Brain pericyte (primary cell): ENCODE measurements at regions not wholly inside any gene's neighbourhood (a gene's known extent, or its start where the extent isn't known, plus 50 kb on each side); places are given as distances from the start of the nearest gene placed in this dataset.

Source experiments
- DNase-seq: peaks from one replicate; pipeline ENCODE4 v3.0.0-alpha.2; 2012; ENCODE audit warnings: low read depth, low spot score

- DNase-seq: no peak
Measured at GRCh38 chr21:18460979-18461378, 57.4 kb upstream of the TMPRSS15 start.

DNA sequence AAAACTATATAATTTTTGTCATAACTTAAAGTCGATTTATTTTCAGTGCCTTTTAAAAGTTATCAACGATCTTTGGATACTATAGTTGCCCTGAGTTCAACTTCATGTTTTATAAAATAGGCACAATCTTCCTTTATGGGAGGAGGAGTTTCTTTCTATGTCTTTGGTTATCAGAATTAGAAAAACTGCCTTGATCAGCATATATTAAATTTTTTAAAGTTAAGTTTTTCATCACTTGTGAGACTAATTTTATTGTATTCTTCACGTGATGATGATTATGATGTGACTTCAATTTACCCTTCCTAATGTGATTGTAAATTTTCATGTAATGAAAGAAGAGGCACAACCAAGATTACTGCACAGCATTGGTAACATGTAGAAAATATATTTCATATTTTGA, 58.2 kb upstream of the TMPRSS15 start:
- DNase-seq: no peak

DNA sequence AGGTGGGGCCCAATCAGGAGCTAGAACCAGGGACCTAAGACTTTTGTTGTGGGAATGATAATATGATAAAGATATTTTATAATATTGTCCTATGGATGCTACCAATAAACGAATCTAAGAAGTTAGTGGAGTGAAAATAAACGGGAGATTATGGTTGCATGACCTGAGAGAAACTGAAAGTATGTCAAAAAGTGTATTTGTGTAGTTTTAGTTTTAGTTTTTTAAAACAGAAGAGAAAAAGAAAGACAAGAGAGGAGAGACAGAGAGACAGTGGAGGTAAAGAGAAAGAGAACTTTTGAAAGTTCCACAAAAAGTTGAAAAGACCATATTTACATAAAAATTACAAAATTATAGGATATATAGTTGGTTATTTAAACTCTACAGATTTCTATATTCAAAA, 64.1 kb upstream of the TMPRSS15 start:
- no peak for DNase-seq

GRCh38 chr21:18468790-18469189, 65.2 kb upstream of the TMPRSS15 start:
- no peak for DNase-seq

GRCh38 chr21:18476639-18477038, 73.1 kb upstream of the TMPRSS15 start:
- no peak for DNase-seq

- DNase-seq: no peak
Measured at GRCh38 chr21:18477043-18477442, 73.5 kb upstream of the TMPRSS15 start.

GRCh38 chr21:18478513-18478912, 74.9 kb upstream of the TMPRSS15 start:
- DNase-seq: no peak

- DNase-seq: no peak
Measured at GRCh38 chr21:18488252-18488651, 84.7 kb upstream of the TMPRSS15 start.

DNA sequence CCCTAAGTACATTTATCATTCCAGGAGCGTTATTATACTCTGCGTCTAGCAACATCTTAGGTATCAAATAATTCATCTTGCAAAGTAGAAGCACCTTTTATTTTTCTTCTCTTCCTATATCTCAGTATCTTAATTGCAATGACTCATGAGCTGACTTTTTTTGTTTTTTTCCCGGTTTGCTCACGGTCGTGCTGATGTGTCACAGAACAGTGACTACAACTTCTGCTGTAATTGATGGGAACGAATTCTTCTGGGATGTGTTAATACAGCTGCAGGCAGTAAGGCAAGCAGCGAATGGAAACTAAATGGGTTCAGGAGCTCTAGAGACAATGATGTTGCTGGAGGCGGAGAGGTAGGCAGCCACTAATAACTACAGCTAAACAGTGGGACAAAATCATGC, 89.8 kb upstream of the TMPRSS15 start:
- no peak for DNase-seq

DNA sequence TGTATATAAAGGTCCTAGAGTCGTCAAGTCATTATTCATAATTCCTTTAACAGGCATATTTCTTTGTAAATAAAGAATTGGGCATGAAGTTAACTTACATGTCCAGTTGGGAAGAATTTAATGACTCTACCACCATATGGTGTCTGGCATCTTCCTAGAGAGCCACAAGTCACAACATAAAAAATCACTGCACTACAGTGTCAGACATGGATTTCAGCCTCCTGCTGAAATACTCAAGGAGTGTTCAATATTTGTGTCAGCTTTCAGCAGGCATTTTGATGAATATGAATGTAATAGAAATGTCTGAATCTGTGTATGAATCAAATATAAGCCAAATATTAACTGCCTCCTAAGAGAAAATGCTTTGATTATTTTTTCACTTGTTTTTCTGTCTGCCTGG, 91.9 kb upstream of the TMPRSS15 start:
- DNase-seq: no peak

DNA sequence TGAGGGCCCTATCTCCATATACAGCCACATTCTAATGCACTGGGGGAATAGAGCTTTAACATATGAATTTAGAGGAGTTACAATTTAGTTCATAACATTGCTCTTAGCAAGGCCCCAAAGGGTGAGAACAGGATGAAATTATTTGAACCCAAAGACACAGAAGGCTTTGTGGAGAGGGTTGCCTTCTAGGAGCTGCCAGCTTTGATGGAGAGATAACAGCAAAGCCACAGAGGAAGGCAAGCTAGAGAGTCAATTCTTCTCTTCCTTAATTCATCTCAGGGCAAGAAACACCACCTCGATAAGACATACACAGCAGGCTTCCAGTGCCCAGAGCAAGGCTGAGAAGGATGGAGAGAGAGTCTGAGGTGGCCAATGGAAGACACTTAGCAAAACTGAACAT, 94.8 kb upstream of the TMPRSS15 start:
- no peak for DNase-seq

GRCh38 chr21:18499761-18500376, 96.3 kb upstream of the TMPRSS15 start:
- no peak for DNase-seq

GRCh38 chr21:18518054-18518481, 114.5 kb upstream of the TMPRSS15 start:
- no peak for DNase-seq

DNA sequence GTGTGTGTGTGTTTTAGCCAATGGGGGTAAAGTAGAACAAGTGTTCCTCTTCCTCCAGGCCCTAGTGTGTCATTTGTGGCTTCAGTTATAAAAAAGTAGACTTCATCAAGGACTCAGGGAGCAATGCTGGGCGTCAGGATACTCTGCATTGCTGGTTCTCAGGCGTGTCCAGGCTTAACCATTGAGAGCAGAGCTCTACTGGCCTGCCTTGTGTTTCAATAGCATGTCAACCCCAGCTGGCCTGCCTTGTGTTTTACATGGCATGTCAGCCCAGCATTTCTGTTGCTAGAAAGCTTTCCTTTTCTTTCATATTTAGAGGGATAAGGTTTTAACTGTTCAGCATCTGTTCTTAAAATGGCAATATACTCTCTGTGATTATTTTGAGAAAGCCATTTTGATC, 117.6 kb upstream of the TMPRSS15 start:
- DNase-seq: no peak

- no peak for DNase-seq
Measured at GRCh38 chr21:18522181-18522972, 118.8 kb upstream of the TMPRSS15 start.

DNA sequence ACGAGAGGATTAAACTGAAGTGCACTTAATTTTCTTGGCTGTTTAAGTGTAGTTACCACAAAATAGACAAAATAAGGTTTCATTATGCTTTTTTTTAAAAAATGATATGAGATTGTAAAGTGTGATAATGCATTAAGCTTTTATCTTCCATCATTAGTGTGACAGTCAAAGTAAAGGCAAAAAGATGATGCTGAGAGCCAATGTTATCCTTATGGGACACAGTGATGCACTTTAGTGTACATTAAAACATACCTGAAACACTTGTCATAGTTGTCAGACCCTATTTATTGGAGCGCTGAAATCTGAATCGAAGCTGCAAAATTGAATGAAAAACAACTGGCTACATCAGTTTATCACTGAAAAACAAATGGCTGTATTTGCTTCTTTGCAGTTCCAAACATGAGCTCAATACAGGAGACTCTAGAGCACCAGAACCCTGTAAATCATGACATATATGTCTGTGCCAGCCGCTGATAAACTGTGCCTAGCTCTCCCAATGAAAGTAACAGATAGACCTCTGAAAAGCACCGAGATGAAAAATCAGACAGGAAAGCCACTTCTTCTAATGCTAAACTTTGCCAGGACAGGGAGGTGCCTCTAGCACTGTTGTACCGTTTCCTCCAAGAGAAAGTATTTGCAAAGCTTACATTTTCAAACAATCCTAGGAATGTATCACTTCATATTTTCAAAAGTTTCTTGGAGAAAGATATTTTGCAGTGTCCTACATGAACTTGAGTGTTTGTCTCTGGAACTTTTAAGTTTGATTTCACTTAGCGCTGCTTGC, 120.7 kb upstream of the TMPRSS15 start:
- DNase-seq: no peak

DNA sequence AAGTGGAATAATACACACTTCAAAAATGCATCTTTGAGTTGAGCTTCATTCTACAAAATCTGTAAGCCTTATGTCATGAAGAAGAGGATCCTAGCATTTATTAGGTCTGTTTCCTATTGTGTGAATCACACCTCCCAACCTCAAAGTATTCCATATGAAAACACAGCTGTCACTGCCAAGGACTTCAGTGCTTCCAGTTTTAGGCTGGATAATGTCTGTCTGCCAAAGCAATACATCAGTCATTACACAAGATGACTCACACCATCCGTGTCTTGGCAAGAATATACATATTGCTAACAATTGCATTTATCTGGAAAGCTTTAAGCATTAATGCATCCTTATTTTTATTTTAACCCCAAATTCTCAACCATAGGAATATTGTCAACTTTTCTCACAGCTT, 125.7 kb upstream of the TMPRSS15 start:
- DNase-seq: peak; percentile 27

DNA sequence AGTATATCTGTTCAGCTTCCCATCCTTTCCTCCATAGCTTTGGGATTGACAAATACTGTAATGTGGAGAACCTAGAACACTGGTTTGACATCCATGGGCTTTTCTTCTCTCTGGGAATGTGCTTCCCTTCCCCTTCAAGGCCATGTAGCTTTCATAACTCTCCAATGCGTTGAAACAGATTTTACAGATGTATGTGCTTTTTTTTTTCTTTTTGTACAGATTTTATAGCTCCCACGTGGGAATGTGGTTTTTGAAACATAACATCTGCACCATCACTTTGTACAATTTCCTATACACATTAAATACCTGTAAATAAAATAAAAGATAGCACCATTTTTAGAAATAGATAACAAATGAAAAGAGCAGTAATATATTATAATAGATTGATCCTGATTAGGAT, 138.5 kb upstream of the TMPRSS15 start:
- no peak for DNase-seq

DNA sequence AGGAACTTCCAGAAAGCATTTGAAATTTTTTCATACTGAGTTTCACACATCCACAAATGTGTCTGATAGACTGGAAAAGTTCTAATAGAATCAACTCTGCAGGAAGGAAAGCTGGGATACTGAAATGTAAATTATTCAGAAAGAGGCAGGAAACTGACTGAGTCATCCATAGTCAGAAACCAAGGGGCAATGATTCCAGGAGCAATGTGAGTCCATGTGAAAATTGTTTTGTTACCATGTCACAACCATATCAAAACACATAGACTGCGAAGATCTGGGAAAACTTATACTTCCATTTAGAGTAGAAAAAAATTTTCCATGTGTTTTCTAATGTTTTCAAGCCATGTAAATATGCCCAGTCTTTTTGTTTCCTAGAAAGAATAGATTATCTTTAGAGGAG, 142.3 kb upstream of the TMPRSS15 start:
- peak; percentile 3 for DNase-seq

GRCh38 chr21:18547347-18547746, 143.8 kb upstream of the TMPRSS15 start:
- DNase-seq: no peak

GRCh38 chr21:18548249-18548648, 144.7 kb upstream of the TMPRSS15 start:
- no peak for DNase-seq

DNA sequence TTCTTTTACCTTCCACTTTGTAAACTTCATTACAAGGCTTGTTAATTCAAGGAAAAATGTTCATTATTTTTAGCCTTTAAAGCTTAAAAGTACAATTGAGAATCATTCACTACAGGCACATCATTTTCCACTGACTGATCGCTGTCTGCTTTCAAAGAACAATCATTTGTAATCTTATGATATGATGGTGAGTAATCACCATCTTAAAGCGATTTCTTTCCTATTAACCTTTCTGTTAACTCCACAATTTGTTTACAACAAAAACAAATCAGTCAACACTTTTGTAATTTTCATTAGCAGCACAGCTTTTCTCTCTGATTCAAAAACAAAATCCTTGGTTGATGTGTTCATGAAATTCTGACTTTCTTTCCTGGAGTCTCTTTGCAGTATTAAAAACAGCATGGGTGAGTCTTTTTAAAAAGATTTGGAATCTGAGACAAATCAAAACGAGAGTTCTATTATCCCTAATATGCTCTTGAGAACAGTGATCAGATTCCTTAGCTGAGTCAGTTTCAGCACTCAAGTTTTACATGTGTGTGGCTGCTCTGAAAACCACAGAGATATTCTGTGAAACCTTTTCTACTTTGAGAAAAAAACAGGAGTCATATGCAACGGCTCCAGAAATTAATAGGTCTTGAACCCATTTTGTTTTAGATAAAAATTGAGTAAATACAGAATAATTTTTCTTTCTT, 145.8 kb upstream of the TMPRSS15 start:
- no peak for DNase-seq
